Fibroblast of gingiva (primary cell): ENCODE measurements at regions not wholly inside any gene's neighbourhood (a gene's known extent, or its start where the extent isn't known, plus 50 kb on each side); places are given as distances from the start of the nearest gene placed in this dataset.

Experiments used
- DNase-seq: peaks from one replicate; pipeline ENCODE4 v3.0.0-alpha.2; 2011; ENCODE audit warnings: low read depth

DNA sequence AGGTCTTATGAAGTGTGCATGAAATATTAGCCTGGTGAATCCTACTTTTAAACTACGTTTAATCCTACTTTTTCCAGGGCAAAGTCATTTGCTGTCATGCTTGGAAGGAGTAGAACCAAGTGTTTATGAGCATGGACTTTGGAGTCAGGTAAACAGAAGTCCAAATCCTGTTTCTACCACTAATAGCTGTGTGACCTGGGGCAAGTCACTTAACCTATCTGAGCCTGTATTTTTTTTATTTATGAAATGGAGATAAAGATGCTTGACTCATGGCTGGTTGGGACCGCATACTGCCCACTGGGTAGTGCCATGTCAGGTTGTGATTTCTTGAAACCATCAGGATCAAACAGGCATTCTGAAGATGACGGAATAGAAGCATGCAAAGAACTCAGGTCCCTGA, 249.6 kb downstream of the BAMBI start:
- DNase-seq, result no peak

DNA sequence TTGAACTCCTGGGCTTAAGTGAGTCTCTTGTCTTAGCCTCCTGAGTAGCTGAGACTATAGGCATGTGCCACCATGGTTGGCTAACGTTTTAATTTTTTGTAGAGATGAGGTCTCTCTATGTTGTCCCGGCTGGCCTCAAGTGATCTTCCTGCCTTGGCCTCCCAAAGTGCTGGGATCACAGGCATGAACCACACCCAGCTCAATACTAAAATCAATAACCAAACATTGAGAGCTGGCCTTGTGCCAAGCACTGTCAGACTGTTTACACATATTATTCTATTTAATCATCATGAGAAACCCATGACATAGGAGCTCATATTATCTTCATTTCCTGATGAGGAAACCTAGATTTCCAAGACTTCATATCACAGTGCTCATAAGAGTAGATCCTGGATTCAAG, 251.2 kb downstream of the BAMBI start:
- DNase-seq, result no peak

DNA sequence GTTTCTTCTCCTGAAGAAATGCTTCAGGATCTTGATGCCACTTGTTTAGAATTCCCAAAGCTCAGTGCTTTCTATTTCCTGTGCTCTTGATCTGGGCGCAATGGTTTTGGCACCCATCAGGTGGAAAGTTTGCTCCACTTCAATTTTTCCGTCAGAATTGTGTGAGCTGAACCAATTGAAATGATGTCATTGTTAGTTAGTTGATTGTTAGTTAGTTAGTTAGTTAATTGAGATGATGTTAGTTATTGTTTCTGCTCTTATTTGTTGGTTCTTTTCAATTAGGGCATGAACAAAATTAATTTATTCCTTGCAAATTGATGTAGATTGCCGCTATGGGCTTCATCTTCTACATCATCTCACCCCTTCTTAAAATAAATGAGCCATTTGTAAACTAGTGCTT, 252.6 kb downstream of the BAMBI start:
- no peak for DNase-seq

DNA sequence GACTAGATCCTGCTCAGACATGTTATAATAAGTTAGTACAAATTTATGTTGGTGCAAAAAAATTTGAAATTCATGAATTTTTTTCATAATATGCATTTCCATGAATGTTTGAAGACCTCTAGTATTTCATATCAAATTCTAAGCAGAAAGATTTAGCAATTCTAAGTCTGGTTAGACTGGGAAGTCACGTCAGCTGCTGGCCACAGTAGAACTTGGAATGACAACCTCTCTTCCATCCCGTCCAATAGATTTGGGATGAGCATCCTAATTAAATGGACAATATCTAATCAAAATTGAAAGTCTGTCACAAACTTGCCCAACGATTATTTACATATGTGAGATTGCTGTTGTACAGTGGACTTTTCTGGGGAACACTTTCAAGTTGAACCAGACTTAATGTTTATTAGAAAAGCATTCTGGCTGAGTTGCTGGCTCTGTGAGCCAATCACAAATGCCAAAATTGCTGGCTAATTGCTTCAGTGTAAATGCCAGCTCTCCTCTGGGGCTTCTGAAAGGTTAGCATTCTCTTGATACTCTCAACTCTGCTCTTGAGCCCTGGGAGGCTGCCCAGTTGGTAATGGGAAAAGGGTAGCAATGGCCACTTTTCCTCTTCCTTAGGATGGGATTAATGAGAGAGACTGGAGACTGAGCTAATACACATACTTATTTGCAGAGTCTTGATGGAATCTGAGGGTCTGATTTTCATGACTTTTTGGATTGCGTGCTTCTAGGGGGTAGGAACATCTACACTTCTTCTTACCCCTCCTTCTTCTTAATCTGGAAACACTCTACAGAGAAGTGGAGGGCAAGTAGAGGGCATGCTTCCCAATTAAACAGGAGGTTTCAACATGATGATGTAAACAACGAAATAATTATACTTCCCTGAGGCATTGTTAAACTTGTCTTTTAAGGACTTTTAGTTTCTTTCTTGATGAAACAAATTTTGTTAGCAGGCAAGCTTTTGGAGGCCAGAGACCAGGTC, 253.5 kb downstream of the BAMBI start:
- no peak for DNase-seq

DNA sequence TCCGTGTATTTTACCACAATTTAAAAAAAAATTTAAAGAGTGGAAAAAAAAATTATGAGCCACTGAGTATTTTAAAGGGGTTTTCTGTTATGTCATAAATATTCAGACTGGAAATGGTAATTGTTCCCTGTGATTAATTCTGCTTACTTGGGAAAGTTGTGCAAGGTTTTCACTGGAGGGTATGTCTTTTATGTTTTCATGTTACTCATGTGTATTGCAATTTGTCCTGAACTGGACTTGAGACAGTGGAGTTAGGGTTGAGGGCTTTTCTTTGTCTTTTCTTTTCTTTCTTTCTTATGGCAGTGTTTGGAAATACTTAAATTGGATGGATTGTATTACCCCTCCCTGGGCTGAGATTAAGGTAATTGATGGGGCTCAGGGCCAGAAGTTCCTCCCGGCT, 257.7 kb downstream of the BAMBI start:
- DNase-seq, result no peak

DNA sequence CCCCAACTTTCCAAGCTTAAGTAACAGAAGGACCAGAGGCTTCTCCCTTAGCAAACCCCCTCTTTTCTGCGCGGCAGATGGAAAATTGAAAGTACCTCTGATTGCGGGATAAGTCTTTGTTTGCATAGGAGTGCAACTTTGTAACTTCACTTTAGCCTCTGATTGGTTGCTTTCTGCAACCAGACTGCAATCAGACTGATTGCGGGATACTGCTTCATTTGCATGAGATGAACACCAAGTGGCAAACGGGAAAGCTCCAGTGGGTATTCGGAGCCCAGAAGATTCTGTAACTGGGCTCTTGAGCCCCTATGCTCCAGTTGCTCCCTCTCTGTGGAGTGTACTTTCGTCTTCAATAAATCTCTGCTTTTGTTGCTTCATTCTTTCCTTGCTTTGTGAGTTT, 260.6 kb downstream of the BAMBI start:
- no peak for DNase-seq

DNA sequence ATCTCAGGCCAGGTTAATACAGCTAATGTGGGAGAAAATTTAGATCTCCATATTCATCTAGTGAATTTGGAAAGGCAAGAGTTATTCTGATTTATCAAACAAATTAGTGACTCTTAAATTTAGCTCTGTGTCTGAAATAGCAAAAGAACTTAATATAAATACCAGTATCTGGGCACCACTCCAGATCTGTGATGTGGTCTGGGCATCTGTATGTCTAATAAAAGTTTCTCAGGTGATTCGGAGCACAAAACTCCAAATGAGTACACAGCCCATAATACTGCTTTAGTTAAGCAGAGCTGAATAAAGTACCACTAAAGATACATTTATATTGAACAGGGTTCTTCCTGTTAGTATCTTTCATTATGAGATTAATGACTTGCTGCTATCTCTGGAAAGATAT, 261.4 kb downstream of the BAMBI start:
- DNase-seq, result no peak

DNA sequence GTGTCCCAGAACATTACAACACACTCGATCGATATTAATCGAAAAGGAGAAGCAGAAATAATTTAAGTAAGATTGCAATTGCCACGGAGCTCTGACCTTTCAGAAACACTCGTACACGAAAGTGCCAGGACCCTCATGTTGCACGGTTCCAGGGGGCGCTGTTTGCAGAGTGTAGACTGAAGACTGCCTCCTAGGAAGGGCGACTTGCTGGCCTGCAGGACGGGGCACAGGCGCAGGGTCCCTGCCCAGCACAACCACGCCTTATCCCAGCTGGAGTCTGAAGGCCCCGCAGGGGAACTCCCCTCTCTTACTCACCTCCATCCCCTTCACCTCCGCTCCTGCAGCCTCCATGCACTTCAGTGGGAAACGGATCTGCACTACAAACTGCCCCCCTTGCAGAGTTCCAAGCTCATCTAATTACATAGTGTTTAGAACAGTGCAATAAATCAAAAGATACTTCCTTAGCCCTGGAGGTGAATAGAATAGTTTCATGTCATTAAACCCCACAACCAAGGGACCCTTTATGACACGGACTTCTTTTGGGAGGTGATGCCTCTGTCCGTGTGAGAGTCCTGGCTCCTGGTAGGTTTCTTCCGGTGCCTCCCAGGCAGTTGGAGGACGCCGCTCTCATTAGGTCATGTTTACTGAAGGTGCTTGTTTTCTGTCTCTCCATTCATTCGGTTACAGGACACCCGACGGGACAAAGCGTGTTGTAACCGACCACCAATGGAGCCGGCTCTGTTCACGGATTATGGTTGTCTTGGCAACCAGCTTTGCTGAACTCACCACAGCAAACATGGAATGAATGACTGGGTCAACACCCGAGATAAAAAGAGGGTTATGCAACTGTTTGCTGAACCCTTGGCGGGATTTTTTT, 262.2 kb downstream of the BAMBI start:
- DNase-seq, result no peak

DNA sequence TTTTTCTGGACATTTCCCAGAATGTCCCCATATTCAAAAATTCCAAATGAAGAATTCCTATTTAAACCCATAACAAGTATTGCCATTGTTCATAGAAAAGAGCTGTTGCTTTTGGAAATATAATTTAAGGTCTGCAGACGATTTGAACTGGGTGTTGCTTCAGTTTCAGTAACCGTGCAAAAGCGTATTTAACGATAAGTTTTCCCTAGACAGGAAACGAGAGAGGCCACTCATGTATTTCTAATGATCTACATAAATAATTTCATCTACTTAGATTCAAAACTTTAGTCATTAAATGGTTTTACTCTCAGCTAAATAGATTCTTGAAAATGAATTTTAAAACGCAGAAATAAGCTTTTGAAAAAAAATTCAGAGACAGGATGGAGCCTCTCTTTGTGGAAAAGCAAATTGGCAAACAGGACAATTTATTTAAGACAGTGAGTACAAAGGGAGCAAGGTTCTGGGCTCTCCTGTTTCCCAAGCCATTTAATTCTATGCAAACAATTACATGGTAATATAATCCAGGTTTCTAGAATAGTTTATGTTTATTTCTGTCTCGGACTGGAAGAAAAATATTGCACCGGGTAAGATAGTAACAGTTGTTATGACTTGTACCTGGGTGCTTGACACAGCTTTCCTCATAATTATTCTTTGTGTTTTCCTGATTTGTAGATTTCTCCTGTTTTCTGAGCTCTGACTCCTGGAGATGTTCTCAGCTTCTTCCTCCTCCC, 263.0 kb downstream of the BAMBI start:
- no peak for DNase-seq

DNA sequence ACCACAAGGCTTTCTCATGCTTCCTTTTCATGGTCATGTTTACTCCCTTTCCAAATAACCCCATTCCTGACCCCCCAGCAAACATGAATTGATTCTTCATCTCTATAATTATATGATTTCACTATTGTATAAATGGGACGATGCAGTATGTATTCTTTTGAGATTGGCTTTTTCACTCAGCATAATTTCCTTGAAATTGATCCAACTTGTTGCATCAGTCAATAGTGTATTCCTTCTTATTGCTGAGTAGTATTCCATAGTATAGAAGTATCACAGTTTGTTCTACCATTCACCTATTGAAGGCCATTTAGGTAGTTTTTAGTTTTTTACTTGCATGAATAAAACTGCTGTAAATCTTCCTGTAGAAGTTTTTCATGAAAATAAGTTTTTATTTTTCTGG, 264.7 kb downstream of the BAMBI start:
- DNase-seq, result no peak

DNA sequence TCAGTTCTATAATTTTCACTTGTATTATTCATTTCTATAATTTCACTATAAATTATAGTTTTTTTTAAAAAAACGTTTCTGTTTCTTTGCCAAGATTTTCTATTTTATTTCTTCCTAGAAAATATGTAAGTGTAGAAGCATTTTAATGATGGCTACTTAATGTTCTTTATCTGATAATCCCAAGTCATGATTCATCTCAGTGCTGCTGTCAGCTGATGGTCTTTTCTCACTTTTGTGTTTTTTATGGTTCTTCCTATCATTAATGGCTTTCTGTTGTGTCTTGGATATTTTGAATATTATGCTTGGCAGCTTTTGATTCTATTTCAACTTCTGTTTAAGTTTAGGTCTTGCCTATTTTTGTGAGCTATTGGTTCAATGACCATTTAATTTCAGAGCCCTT, 268.6 kb downstream of the BAMBI start:
- no peak for DNase-seq

DNA sequence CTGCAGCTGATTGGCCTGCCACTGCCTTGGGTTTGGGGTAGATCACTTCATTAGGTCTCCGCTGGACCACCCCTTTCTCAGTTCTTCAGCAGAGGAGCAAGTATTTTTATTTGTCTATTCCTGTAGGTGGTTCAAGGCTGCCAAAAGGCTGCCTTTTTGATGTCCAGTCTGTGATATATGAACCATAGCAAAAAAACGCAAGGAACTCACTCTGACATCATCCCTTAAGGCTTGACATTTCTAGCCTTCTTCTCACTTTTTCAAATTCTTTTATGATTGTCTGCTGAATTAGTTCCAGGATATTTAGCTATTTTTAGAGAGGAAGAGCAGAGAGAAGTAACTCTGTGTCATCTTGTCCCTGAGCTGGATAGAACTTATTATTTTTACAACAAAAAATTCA, 269.2 kb downstream of the BAMBI start:
- DNase-seq, result no peak

DNA sequence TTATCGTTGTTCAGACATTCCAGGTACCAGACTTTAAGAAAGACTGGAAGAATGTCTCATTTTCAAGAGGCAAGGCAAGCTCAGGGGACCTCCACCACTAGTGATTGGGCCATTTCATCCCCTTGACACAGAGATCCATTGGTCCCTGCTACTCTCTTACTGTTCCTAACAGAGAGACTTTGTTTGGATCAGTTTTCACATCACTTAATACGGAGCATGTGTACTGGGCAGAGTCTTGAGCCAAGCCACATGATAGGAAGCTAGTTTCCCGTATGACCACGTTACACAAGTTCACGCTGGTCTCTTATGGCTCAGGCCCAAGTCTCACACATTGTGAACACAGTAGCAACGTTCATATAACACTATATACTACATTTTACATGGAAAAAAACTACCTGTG, 269.9 kb downstream of the BAMBI start:
- peak; percentile 2 for DNase-seq

DNA sequence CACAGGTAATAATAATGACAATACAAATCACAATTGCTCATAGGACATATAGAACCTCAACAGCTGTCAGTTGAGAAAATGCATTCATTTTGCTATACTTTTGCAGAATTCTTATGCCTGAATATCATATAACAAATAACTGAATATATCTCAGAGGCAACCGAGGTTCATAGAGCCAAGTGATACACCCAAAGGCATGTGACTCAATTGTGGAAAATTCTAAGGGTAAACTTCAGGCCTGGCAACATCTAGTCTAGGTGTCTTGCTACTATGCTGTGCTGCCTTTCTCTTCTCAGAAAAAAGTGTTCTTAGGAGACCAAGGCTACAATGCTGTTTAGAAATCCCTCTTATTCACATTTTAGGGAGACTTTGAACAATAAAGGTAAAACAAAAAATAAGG, 270.7 kb downstream of the BAMBI start:
- DNase-seq, result no peak

DNA sequence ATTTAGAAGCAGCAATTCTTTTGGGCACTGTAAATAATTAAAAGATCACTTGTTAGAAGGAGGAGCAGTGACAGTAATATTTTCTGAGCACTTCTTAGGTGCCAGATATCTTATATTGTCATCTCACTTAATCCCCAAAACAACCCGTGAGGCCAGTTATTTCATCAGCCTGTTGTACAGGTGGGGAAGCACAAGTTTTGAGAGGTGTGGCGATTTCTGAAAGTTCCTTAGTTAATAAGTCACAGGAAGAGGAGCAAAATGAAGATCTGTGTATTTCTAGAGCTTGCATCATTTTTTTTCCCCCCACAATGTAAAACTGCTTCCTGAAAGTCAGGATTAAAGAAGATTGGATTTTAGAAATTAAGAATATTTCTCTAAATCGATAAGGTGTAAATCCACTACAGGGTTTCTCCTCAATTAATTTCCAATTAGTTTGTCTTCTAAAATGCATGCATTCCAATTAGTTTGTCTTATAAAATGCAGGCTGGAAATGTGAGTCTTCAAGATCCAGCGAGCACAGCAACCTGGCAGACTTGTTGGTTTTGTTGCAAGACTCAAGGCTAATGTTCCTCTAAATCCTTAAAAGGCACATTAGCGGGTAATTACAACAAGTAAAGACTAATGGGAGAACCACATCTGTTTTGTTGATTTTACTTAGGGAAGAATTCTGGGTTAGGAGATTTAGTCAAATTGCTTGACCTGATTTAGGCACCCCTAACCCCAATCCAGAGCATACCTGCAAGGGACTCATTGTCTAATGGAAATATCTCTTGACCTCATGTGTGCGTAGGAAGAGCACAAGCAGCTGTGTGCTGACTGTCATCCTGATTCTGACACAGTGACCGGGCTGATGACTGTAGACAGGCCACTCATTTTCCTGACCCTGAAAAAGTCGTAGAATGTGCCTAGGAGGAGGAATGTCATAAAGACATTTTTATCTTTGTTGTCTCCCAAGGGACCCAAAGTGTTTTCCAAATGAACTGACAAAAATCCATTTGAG, 272.0 kb downstream of the BAMBI start:
- no peak for DNase-seq

DNA sequence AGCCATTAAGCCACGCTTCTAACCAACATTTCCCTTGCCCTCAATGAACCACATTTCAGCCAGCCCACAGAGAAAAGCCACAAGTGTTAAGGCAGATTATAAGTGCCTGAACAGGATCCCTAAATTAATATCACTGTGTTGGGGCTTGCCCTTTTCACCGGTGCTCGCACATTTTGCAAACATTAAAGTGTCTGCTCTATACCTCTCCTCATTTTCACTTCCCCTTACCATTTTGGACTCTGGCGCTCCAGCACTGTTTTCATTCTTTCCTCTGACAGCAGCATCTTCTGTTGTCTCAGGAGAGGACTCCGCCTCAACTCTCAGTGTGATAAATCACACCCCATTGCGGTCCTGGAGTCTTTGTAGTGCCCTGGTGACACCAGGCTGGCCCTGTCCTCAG, 274.2 kb downstream of the BAMBI start:
- DNase-seq, result no peak

DNA sequence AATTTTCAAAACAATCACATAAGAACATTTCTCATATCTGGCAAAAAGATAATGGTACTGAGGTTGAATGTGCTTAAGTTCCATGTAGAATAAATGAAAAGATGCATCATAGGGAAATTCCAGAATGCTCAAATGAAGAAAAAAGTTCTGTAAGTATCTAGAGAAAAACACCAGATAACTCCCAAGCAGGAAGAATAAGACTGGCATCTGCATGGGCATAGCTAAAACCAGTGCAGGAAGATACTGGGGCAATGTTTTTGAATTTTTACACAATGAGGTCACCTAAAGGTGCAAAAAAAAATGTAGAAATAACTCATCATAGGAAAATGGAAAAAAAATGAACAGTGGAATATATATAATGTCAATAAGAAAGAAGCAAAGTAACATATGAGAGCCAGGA, 275.2 kb downstream of the BAMBI start:
- no peak for DNase-seq

DNA sequence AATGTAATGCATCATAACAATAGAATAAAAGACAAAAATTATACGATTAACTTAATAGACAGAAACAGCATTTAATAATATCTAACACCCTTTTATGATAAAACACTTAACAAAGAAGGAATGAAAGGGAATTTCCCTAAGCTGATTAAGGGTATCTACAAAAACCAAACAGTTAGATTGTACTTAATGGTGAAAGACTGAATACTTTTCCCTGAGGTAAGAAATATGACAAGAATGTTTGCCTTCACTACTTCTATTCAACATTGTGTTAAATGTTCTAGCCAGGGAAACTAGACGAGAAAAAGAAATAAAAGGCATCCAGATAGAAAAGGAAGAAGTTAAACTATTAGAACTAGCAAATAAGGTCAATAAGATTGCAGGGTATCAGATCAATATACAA, 276.9 kb downstream of the BAMBI start:
- no peak for DNase-seq

DNA sequence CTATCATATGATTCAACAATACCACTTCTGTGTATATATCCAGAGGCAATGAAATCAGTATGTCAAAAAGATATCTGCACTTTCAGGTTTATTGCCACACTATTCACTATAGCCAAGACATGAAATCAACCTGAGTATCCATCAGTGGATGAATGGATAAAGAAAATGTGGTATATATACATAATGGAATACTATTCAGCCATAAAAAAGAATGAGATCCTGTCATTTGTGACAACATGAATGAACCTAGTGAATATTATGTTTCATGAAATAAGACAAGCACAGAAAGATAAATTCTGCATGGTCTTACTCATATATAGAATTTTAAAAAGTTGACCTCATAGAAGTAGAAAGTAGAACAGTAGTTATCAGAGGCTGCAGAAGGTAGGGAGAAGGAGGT, 281.1 kb downstream of the BAMBI start:
- no peak for DNase-seq

DNA sequence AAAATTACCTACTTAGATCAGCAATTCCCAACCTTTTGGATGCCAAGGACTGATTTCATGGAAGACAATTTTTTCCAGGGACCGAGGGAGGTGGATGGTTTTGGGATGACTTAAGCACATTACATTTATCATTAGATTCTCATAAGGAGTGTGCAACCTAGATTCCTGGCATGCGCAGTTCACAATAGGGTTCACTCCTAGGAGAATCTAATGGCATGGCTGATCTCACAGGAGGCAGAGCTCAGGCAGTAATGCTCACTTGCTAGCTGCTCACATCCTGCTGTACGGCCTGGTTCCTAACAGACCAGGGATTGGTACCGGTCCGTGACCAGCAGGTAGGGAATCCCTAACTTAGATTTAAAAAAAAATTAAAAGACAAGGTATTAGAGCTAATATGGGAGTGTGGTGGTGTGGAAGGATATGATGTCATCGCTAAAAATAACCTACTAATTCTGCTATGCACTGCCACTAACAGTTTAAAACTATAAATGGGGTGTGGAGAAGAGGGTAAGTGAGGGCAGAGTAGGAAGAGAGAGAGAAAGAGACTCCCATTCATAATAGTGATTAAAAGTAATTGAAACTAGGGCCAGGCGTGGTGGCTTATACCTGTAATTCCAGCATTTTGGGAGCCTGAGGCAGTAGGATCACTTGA, 282.7 kb downstream of the BAMBI start:
- DNase-seq, result no peak

DNA sequence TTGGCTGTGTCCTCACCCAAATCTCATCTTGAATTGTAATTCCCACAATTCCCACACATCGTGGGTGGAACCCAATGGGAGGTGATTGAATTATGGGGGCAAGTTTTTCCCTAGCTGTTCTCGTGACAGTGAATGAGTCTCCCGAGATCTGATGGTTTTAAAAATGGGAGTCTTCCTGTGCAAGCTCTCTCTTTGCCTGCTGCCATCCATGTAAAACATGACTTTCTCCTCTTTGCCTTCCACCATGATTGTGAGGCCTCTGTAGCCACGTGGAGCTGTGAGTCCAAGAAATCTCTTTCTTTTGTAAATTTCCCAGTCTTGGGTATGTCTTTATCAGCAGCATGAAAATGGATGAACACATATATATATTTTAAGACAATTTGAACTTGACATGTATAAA, 285.4 kb downstream of the BAMBI start:
- no peak for DNase-seq
